ENCODE measurements at regions not wholly inside any gene's neighbourhood (a gene's known extent, or its start where the extent isn't known, plus 50 kb on each side); places are given as distances from the start of the nearest gene placed in this dataset.

GRCh38 chr15:36005542-36005941 is 459.6 kb upstream of the DPH6 start (continued):
- TF ChIP-seq BRF1 (IDR thresholded peaks at IDR 0.05; ENCODE audit: borderline replicate concordance, extremely low read depth, insufficient read length) = no peak

- Histone ChIP-seq H4K20me1 (replicated peaks; ENCODE audit: control insufficient read depth, insufficient read depth, low read length) (no peaks in the 10 kb centered on the region), H3K9ac (ENCODE audit: insufficient read depth in 1 of 2, low read depth in 2 of 2, low read length in 2 of 2) (no peak overlapping the region), H2AFZ (ENCODE audit: low read depth, low read length) (no peak overlapping the region), H3K36me3 (ENCODE audit: control insufficient read depth, insufficient read depth, low read length) (no peaks in the 10 kb centered on the region), H3K27ac (ENCODE audit: extremely low read depth, low read depth, low read length) (no peak overlapping the region), H3K27me3 (ENCODE audit: control insufficient read depth in 2 of 2, insufficient read depth in 2 of 2, low read length in 2 of 2) (no peaks in the 10 kb centered on the region), H3K4me3 (no peak overlapping the region), H3K9me3 (replicated peaks; ENCODE audit: control insufficient read depth, insufficient read depth, low read depth, low read length) (no peaks in the 10 kb centered on the region), H3K9me1 (ENCODE audit: control insufficient read depth, insufficient read depth, low read length) (no peaks in the 10 kb centered on the region), H3K79me2 (ENCODE audit: control insufficient read depth, insufficient read depth, low read length) (no peaks in the 10 kb centered on the region), H3K4me2 (ENCODE audit: insufficient read depth, low read length) (no peak overlapping the region), H3K4me1 (replicated peaks in 1 of 2; ENCODE audit: control insufficient read depth in 2 of 2, insufficient read depth in 2 of 2, low read length in 2 of 2) (no peaks in the 10 kb centered on the region)
- POLR2A ChIA-PET = no interaction called here
- 0% methylated on average over 1 of the region's 1 CpG for WGBS (ENCODE audit: insufficient coverage, low coverage, missing lambda C conversion rate)
- intact Hi-C loops (cut with micrococcal nuclease) = no loop called here
- DNase-seq (ENCODE audit: extremely low read depth in 1 of 4, low spot score in 3 of 4) (no peak), ATAC-seq (no peak), FAIRE-seq (no peak)
- TF ChIP-seq SMARCA4 (IDR thresholded peaks at IDR 0.05) (no peak), FOXO4 (CRISPR knock-in tag; IDR thresholded peaks at IDR 0.05) (no peak), ZNF583 (CRISPR knock-in tag; IDR thresholded peaks at IDR 0.05) (no peak)
- no TSS peak for BruUV-seq (replicated peaks)
- CTCF ChIA-PET (ENCODE audit: low intra/inter-chr PET ratio) = no interaction called here
- in situ Hi-C loops (cut with MboI) = no loop called here
Observed at GRCh38 chr15:36007699-36008098, 461.7 kb upstream of the DPH6 start.

- Histone ChIP-seq H3K27ac (ENCODE audit: extremely low read depth, low read depth, low read length) (no peak overlapping the region), H3K9me3 (replicated peaks; ENCODE audit: control insufficient read depth, insufficient read depth, low read depth, low read length) (no peaks in the 10 kb centered on the region), H2AFZ (ENCODE audit: low read depth, low read length) (no peak overlapping the region), H3K36me3 (ENCODE audit: control insufficient read depth, insufficient read depth, low read length) (no peaks in the 10 kb centered on the region), H4K20me1 (replicated peaks; ENCODE audit: control insufficient read depth, insufficient read depth, low read length) (no peaks in the 10 kb centered on the region), H3K9ac (ENCODE audit: insufficient read depth in 1 of 2, low read depth in 2 of 2, low read length in 2 of 2) (no peak overlapping the region), H3K4me2 (ENCODE audit: insufficient read depth, low read length) (no peak overlapping the region), H3K79me2 (ENCODE audit: control insufficient read depth, insufficient read depth, low read length) (no peaks in the 10 kb centered on the region), H3K27me3 (ENCODE audit: control insufficient read depth in 2 of 2, insufficient read depth in 2 of 2, low read length in 2 of 2) (no peaks in the 10 kb centered on the region), H3K4me3 (no peak overlapping the region), H3K9me1 (ENCODE audit: control insufficient read depth, insufficient read depth, low read length) (no peaks in the 10 kb centered on the region), H3K4me1 (replicated peaks in 1 of 2; ENCODE audit: control insufficient read depth in 2 of 2, insufficient read depth in 2 of 2, low read length in 2 of 2) (no peaks in the 10 kb centered on the region)
- intact Hi-C loops (cut with micrococcal nuclease) = no loop called here
- POLR2A ChIA-PET = interaction anchor here (0.6 to 0.7 kb wide), 2 partner anchors 13 to 105 kb away, joined by 3 read pairs; no protein-coding TSS in a partner anchor
- DNase-seq (ENCODE audit: extremely low read depth in 1 of 4, low spot score in 3 of 4) (no peak), ATAC-seq (no peak), FAIRE-seq (no peak)
- CTCF ChIA-PET (ENCODE audit: low intra/inter-chr PET ratio) = no interaction called here
- in situ Hi-C loops (cut with MboI) = no loop called here
- no TSS peak for BruUV-seq (replicated peaks)
- no peak for TF ChIP-seq SRSF7 (optimal IDR thresholded peaks at IDR 0.05; ENCODE audit: low read depth, low read length)
- TF ChIP-seq ATF4 (CRISPR knock-in tag; IDR thresholded peaks at IDR 0.05) = no peak
- TF ChIP-seq RBM39 (optimal IDR thresholded peaks at IDR 0.05; ENCODE audit: low read depth, low read length) = no peak
- TF ChIP-seq BRD9 (IDR thresholded peaks at IDR 0.05; ENCODE audit: low read depth, partially characterized antibody) = no peak
- no peak for TF ChIP-seq SETDB1 (IDR thresholded peaks at IDR 0.05; ENCODE audit: low read length)
- peak; percentile 15 for TF ChIP-seq ZNF280A (IDR thresholded peaks at IDR 0.05; ENCODE audit: low read depth, partially characterized antibody)
- no peak for TF ChIP-seq JUND (IDR thresholded peaks at IDR 0.05; ENCODE audit: borderline replicate concordance, low read depth, low read length)
- no peak for TF ChIP-seq JUND (tag; IDR thresholded peaks at IDR 0.05; ENCODE audit: borderline replicate concordance, low read depth, low read length)
- no peak for TF ChIP-seq NELFE (IDR thresholded peaks at IDR 0.05; ENCODE audit: insufficient read depth, insufficient read length)
Observed at GRCh38 chr15:36008719-36009118, 462.8 kb upstream of the DPH6 start.
